HG03457 (cell line): ENCODE measurements at regions not wholly inside any gene's neighbourhood (a gene's known extent, or its start where the extent isn't known, plus 50 kb on each side); places are given as distances from the start of the nearest gene placed in this dataset.
"Not testable (repeated sequence)": the region's sequence is repeated elsewhere in the genome, so short reads cannot be mapped to it uniquely, and the experiment has no call there.

Experiments used
- ATAC-seq: cut with Tn5 transposase; IDR thresholded peaks from one replicate; pipeline ENCODE4 v1.9.1; 2021; ENCODE audit warnings: moderate number of reproducible peaks; ENCODE audit not compliant: unreplicated experiment

GRCh38 chr6:40701352-40702007 lies 114.3 kb upstream of the LRFN2 start:
- no peak for ATAC-seq

- no peak for ATAC-seq
Measured at GRCh38 chr6:40700006-40700580, 112.9 kb upstream of the LRFN2 start.

- no peak for ATAC-seq
Measured at GRCh38 chr6:40695750-40696415, 108.7 kb upstream of the LRFN2 start.

- ATAC-seq: no peak
Measured at GRCh38 chr6:40695114-40695513, 108.0 kb upstream of the LRFN2 start.

- no peak for ATAC-seq
Measured at GRCh38 chr6:40693768-40694167, 106.6 kb upstream of the LRFN2 start.

GRCh38 chr6:40692337-40692736 lies 105.2 kb upstream of the LRFN2 start:
- ATAC-seq: no peak

GRCh38 chr6:40689185-40689584 lies 102.0 kb upstream of the LRFN2 start:
- no peak for ATAC-seq

GRCh38 chr6:40688214-40688761 lies 101.1 kb upstream of the LRFN2 start:
- ATAC-seq: no peak

- ATAC-seq: no peak
Measured at GRCh38 chr6:40685862-40686261, 98.7 kb upstream of the LRFN2 start.

GRCh38 chr6:40681622-40682021 lies 94.5 kb upstream of the LRFN2 start:
- ATAC-seq: no peak

GRCh38 chr6:40678941-40679340 lies 91.8 kb upstream of the LRFN2 start:
- no peak for ATAC-seq

- no peak for ATAC-seq
Measured at GRCh38 chr6:40674170-40674569, 87.0 kb upstream of the LRFN2 start.

GRCh38 chr6:40672087-40672486 lies 84.9 kb upstream of the LRFN2 start:
- no peak for ATAC-seq

- ATAC-seq: no peak
Measured at GRCh38 chr6:40671694-40672050, 84.5 kb upstream of the LRFN2 start.

GRCh38 chr6:40671001-40671693 lies 84.0 kb upstream of the LRFN2 start:
- no peak for ATAC-seq

- no peak for ATAC-seq
Measured at GRCh38 chr6:40669343-40669742, 82.2 kb upstream of the LRFN2 start.

- no peak for ATAC-seq
Measured at GRCh38 chr6:40668203-40668602, 81.0 kb upstream of the LRFN2 start.

- no peak for ATAC-seq
Measured at GRCh38 chr6:40666530-40666929, 79.4 kb upstream of the LRFN2 start.

GRCh38 chr6:40661726-40662125 lies 74.6 kb upstream of the LRFN2 start:
- ATAC-seq: no peak

- ATAC-seq: not testable (repeated sequence)
Measured at GRCh38 chr6:40656772-40657171, 69.6 kb upstream of the LRFN2 start.

- ATAC-seq: no peak
Measured at GRCh38 chr6:40654828-40655227, 67.7 kb upstream of the LRFN2 start.

- no peak for ATAC-seq
Measured at GRCh38 chr6:40645043-40645442, 57.9 kb upstream of the LRFN2 start.
